Calu3 (cell line): ENCODE measurements at regions not wholly inside any gene's neighbourhood (a gene's known extent, or its start where the extent isn't known, plus 50 kb on each side); places are given as distances from the start of the nearest gene placed in this dataset.

Experiments
- BruUV-seq: library from RNA; stranded (reverse); fragments of 400-500 nt; replicated peaks from 2 replicates; lab custom pipeline; 2021; lab: Mats Ljungman, UMichigan
- CTCF ChIA-PET: fragments of 300-600 bp; sonication (Branson Sonifier 250); formaldehyde crosslinking; loops from one replicate; lab custom pipeline; 2022; ENCODE audit warnings: antibody characterized with exemption; lab: Charles Lee
- DNase-seq: peaks from one replicate; pipeline ENCODE4 v3.0.0; 2022
- H3K27ac Mint-ChIP-seq: one replicate; pipeline ENCODE4 v1.8.0; 2022; ENCODE audit warnings: mixed read lengths; ENCODE audit not compliant: unreplicated experiment
- H3K27me3 Mint-ChIP-seq: one replicate; pipeline ENCODE4 v1.8.0; 2022; ENCODE audit warnings: mixed read lengths; ENCODE audit not compliant: unreplicated experiment
- H3K36me3 Mint-ChIP-seq: one replicate; pipeline ENCODE4 v1.8.0; 2022; ENCODE audit warnings: mild to moderate bottlenecking, moderate library complexity, mixed read lengths; ENCODE audit not compliant: insufficient read depth, unreplicated experiment
- H3K4me1 Mint-ChIP-seq: one replicate; pipeline ENCODE4 v1.8.0; 2022; ENCODE audit warnings: mild to moderate bottlenecking, low read depth, mixed read lengths; ENCODE audit not compliant: unreplicated experiment
- H3K4me3 Mint-ChIP-seq: one replicate; pipeline ENCODE4 v1.8.0; 2022; ENCODE audit warnings: mild to moderate bottlenecking, low read depth, moderate library complexity, mixed read lengths; ENCODE audit not compliant: unreplicated experiment
- H3K9me3 Mint-ChIP-seq: one replicate; pipeline ENCODE4 v1.8.0; 2022; ENCODE audit warnings: low read depth, mixed read lengths; ENCODE audit not compliant: unreplicated experiment
- intact Hi-C: fragments of 100-400 bp; cut with micrococcal nuclease; formaldehyde crosslinking; loops from one replicate; pipeline ENCODE4 v1.10.0; 2022; ENCODE audit not compliant: unreplicated experiment
- TF ChIP-seq, protein P1 (sequence below): fragments of 200-600 bp; IDR thresholded peaks from one replicate; pipeline ENCODE4 v1.8.0; 2022; ENCODE audit warnings: antibody characterized with exemption; ENCODE audit not compliant: unreplicated experiment

GRCh38 chr14:46250113-46250703 lies 401.4 kb downstream of the RPL10L start:
- BruUV-seq, result no TSS peak
- intact Hi-C loops, result loop anchor here (1.0 kb wide), 1 partner anchor 94 kb away; no protein-coding TSS in a partner anchor
- Mint-ChIP-seq H3K36me3 (no peaks in the 10 kb centered on the region), H3K9me3 (peaks cover 5% of the 10 kb centered on the region), H3K27me3 (no peaks in the 10 kb centered on the region), H3K4me1 (no peaks in the 10 kb centered on the region), H3K4me3 (no peak overlapping the region), H3K27ac (no peak overlapping the region)
- TF ChIP-seq, protein P1, sequence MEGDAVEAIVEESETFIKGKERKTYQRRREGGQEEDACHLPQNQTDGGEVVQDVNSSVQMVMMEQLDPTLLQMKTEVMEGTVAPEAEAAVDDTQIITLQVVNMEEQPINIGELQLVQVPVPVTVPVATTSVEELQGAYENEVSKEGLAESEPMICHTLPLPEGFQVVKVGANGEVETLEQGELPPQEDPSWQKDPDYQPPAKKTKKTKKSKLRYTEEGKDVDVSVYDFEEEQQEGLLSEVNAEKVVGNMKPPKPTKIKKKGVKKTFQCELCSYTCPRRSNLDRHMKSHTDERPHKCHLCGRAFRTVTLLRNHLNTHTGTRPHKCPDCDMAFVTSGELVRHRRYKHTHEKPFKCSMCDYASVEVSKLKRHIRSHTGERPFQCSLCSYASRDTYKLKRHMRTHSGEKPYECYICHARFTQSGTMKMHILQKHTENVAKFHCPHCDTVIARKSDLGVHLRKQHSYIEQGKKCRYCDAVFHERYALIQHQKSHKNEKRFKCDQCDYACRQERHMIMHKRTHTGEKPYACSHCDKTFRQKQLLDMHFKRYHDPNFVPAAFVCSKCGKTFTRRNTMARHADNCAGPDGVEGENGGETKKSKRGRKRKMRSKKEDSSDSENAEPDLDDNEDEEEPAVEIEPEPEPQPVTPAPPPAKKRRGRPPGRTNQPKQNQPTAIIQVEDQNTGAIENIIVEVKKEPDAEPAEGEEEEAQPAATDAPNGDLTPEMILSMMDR, result peak; percentile 19
- CTCF ChIA-PET, result no interaction called here
- DNase-seq, result peak; percentile 3

DNA sequence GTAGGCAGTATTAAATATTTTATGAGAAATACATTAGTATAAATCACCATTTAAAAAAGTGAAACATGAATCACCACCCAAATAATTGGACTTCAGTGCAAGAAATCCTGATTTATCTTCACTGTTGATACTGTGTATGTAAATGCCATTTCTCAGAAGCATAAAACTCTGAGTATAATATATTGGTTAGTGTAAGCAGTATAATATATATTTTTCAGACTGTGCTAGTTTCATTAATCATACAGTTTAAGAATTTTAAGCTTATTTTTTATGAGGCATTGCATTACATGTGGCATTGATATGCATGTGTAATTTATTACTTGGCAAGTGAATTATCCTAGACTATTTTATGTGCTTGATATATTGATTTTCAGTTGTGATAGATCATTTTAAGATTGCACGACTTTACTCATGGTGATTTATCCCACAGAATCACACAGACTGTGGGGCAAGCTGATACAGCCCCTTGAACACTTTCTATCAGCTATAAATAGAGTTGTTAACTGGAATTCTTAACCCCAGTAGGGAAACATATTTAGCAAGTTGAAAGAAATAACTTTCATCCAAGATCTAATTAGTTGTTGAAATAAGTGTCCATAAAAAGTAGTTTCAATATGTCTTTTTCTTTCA lies 403.5 kb downstream of the RPL10L start:
- no peaks in the 10 kb centered on the region for H3K27me3 Mint-ChIP-seq
- H3K27ac Mint-ChIP-seq, result no peak overlapping the region
- CTCF ChIA-PET, result no interaction called here
- no TSS peak for BruUV-seq
- H3K36me3 Mint-ChIP-seq, result no peaks in the 10 kb centered on the region
- no peak overlapping the region for H3K4me3 Mint-ChIP-seq
- no peaks in the 10 kb centered on the region for H3K4me1 Mint-ChIP-seq
- DNase-seq, result no peak
- H3K9me3 Mint-ChIP-seq, result peaks cover 3% of the 10 kb centered on the region
- TF ChIP-seq, protein P1, result no peak
- intact Hi-C loops, result no loop called here

GRCh38 chr14:46245276-46245675 lies 406.3 kb downstream of the RPL10L start:
- Mint-ChIP-seq H3K27ac (no peak overlapping the region), H3K4me1 (no peaks in the 10 kb centered on the region), H3K4me3 (no peak overlapping the region), H3K27me3 (no peaks in the 10 kb centered on the region), H3K36me3 (no peaks in the 10 kb centered on the region), H3K9me3 (peaks cover 8% of the 10 kb centered on the region)
- TF ChIP-seq, protein P1, result no peak
- no TSS peak for BruUV-seq
- DNase-seq, result no peak
- intact Hi-C loops, result no loop called here
- CTCF ChIA-PET, result no interaction called here

- CTCF ChIA-PET, result no interaction called here
- no peak for DNase-seq
- H3K4me3 Mint-ChIP-seq, result no peak overlapping the region
- no peaks in the 10 kb centered on the region for H3K36me3 Mint-ChIP-seq
- H3K9me3 Mint-ChIP-seq, result peaks cover 3% of the 10 kb centered on the region
- intact Hi-C loops, result no loop called here
- no peaks in the 10 kb centered on the region for H3K27me3 Mint-ChIP-seq
- H3K4me1 Mint-ChIP-seq, result no peaks in the 10 kb centered on the region
- TF ChIP-seq, protein P1, result no peak
- no TSS peak for BruUV-seq
- H3K27ac Mint-ChIP-seq, result no peak overlapping the region
Measured at GRCh38 chr14:46233786-46234185, 417.8 kb downstream of the RPL10L start.
